IPS-15b (cell line): ENCODE measurements at regions not wholly inside any gene's neighbourhood (a gene's known extent, or its start where the extent isn't known, plus 50 kb on each side); places are given as distances from the start of the nearest gene placed in this dataset.

ENCODE experiments used
- H3K27me3 ChIP-seq: one replicate; pipeline ENCODE4 v1.6.1; 2013; ENCODE audit warnings: low read length; ENCODE audit not compliant: control insufficient read depth, insufficient read depth
- H3K36me3 ChIP-seq: one replicate; pipeline ENCODE4 v1.6.1; 2013; ENCODE audit warnings: low read length; ENCODE audit not compliant: control insufficient read depth, insufficient read depth
- H3K4me1 ChIP-seq: one replicate; pipeline ENCODE4 v1.6.1; 2013; ENCODE audit warnings: mild to moderate bottlenecking, low read length; ENCODE audit not compliant: control insufficient read depth, insufficient read depth
- H3K4me3 ChIP-seq: one replicate; pipeline ENCODE4 v1.5.1; 2013; ENCODE audit warnings: low read depth, low read length
- H3K9ac ChIP-seq: one replicate; pipeline ENCODE4 v1.6.1; 2013; ENCODE audit warnings: low read depth, mild to moderate bottlenecking, low read length
- H3K9me3 ChIP-seq: one replicate; pipeline ENCODE4 v1.6.1; 2013; ENCODE audit warnings: mild to moderate bottlenecking, low read length; ENCODE audit not compliant: control insufficient read depth, insufficient read depth

DNA sequence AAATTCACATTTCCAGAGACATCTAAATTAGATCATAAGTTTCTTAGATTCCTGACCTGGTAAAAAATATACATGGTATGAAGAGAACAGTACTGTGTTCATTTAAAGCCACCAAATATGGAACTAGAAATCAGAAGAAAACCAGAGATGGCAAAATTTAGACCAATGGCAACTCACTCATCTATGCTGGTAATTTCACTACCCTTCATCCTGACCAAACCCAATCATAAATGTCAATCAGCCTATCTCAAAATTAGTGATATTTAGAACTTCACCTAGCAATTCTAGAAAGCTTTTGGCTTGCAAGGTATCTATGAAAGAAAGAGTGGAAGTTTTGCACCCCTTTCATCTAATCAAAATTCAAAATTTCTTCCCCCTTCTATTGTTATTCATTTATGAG lies 107.7 kb downstream of the NIBAN1 start:
- Histone ChIP-seq H3K4me3 (no peak overlapping the region), H3K27me3 (no peaks in the 10 kb centered on the region), H3K4me1 (no peaks in the 10 kb centered on the region), H3K9me3 (no peaks in the 10 kb centered on the region), H3K9ac (no peak overlapping the region), H3K36me3 (no peaks in the 10 kb centered on the region)

DNA sequence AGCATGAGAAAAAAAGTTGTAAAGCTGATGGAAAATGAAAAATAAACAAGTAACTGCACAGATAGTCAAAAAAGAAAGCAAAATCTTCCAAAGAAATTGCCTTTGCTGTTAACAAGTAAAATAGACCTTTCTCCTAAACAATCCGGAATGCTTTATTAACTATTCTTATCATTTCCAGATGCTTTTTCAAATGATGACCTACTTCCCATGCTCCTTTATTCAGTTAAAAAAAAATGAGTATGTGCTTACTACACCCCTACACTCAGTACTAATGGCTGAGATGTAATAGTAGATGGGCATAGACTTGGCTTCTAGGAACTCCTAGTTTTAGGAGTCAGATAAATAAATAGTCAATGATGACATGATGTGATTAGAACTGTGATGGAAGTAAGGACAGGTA lies 108.5 kb downstream of the NIBAN1 start:
- H3K4me3 ChIP-seq: no peak overlapping the region
- no peaks in the 10 kb centered on the region for H3K27me3 ChIP-seq
- no peak overlapping the region for H3K9ac ChIP-seq
- H3K9me3 ChIP-seq: no peaks in the 10 kb centered on the region
- H3K36me3 ChIP-seq: no peaks in the 10 kb centered on the region
- H3K4me1 ChIP-seq: no peaks in the 10 kb centered on the region

DNA sequence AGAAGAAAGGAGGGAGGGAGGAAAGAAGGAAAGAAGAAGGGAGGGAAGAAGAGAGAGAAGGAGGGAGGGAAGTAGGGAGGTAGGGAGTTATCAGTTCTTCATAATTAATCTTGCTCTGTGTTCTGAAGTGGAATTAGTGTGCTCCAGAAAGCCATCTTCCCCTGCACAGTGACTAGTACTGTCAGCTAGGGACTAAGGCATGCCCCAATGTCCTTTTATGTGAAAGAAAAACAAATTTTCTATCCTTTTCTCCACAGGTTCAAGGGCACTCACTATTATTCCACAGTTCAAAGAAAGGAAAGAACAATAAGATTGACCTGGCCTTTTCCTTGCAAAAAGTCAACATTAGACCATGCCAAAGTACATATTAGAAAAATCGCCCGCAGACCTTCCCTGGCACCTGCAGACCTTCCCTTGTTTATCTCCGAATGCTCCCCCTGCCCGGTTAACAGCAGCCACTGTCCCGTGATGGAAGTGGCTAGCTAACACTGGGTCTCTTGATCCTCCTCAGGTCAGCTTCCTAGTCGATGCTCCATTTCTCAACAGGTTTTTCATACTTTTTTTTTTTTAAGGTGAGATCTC lies 107.2 kb upstream of the EDEM3 start:
- Histone ChIP-seq H3K9ac (no peak overlapping the region), H3K4me1 (peaks cover 5% of the 10 kb centered on the region), H3K27me3 (no peaks in the 10 kb centered on the region), H3K36me3 (no peaks in the 10 kb centered on the region), H3K9me3 (no peaks in the 10 kb centered on the region), H3K4me3 (no peak overlapping the region)

DNA sequence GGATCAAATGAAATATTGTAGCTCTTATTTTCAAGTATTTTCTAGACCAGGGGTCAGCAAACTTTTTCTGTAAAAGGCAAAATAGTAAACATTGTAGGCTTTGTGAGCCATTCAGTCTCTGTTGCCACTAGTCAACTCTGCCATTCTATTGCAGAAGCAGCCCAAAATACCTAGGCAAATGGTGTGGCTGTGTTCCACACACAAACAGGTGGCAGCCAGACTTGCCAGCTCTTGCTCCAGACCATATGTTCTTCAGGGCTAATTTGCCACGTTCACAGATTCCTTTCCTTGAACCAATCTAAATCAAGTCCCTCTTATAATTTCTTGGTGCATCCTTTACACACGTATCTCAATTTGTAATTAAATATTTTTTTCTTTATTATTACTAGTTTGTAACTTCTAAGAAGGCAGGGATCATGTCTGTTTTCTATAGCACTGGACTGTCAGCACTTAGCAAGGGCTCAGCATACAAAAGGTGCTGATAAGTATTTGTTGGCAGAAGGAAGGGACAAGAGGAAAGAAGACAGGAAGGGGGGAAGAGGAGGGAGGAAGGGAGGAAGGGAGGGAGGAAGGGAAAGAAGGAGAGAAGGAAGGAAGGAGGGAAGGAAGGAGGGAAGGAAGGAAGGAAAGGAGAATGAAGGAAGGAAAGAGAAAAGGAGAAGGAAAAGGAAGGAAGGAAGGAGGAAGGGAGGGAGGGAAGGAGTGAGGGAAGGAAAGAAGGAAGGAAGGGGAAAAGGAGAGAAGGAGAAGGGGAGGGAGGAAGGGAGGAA lies 106.5 kb upstream of the EDEM3 start:
- Histone ChIP-seq H3K4me1 (peaks cover 5% of the 10 kb centered on the region), H3K27me3 (no peaks in the 10 kb centered on the region), H3K9me3 (no peaks in the 10 kb centered on the region), H3K36me3 (no peaks in the 10 kb centered on the region), H3K9ac (no peak overlapping the region), H3K4me3 (no peak overlapping the region)

DNA sequence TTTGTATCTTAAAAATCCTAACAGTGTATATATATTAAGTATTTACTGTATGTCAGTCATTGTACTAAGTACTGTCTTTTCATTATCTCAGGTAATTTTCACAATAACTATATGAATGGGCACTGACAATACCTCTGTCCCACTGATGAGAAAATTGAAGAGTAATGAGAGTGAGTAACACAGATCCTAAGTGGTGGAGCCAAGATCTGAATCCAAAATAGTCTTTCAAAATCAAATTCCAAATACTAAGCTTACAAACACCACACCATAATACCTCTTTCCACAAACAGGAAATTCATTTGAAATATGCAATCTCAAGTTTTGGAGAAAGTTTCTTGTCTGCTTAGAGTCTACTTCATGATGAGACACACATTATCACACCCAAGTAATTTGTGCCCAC lies 105.9 kb upstream of the EDEM3 start:
- H3K4me1 ChIP-seq: peaks cover 5% of the 10 kb centered on the region
- H3K36me3 ChIP-seq: no peaks in the 10 kb centered on the region
- no peak overlapping the region for H3K4me3 ChIP-seq
- no peak overlapping the region for H3K9ac ChIP-seq
- H3K9me3 ChIP-seq: no peaks in the 10 kb centered on the region
- H3K27me3 ChIP-seq: no peaks in the 10 kb centered on the region

DNA sequence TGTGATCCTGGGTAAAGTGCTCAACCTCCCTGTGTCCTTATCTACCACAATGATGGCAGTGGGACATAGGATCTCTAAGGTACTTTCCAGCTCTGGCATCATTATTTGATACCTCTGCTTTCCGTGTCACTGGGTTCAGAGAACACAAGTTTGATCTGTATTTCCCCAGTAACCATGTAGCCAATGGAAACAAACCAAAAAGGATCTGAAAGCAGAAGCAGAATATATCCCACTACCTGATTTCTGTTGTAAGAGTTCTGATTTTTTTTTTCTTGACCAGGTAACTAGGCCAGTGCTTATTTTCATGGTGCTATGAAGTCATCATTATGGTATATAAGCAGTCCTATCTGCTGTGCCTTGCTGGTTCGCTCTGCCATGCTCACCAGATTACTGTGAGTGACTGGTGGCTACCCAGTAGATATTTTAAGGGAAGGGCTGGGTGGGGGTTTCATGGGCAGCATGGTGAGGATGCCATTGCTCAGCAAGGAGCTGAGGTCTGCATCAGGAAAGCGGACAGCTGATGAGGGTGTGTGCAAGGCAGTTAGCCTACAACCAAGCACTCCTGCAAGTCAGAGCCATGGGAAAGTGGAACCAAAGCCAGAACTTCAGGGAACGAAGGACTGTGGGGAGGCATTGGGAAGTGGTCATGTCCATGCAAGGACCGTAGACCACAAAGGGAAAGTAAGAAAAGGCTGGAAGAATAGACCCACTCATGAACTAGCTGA lies 104.9 kb upstream of the EDEM3 start:
- H3K4me3 ChIP-seq: no peak overlapping the region
- H3K9ac ChIP-seq: no peak overlapping the region
- H3K27me3 ChIP-seq: no peaks in the 10 kb centered on the region
- H3K4me1 ChIP-seq: peaks cover 5% of the 10 kb centered on the region
- no peaks in the 10 kb centered on the region for H3K9me3 ChIP-seq
- no peaks in the 10 kb centered on the region for H3K36me3 ChIP-seq

DNA sequence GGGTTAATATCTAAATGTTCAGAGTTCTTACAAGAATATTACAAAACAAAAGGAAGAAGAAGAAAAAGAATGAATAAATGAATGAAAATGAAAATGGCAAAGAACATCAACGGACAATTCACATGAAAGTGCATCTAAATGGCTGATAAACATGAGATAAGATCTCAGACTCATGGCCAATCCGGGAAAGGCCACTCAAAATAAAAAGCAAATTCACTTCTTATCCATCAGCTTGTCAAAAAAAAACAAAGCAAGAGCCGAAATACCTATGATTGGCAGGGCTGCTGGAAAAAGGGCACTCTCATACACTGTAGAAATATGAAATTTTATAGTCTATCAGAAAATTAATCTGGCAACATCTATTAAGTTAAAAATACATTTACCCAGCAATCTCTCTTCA lies 103.6 kb upstream of the EDEM3 start:
- Histone ChIP-seq H3K9me3 (no peaks in the 10 kb centered on the region), H3K27me3 (no peaks in the 10 kb centered on the region), H3K36me3 (no peaks in the 10 kb centered on the region), H3K4me1 (peaks cover 8% of the 10 kb centered on the region), H3K9ac (no peak overlapping the region), H3K4me3 (no peak overlapping the region)

DNA sequence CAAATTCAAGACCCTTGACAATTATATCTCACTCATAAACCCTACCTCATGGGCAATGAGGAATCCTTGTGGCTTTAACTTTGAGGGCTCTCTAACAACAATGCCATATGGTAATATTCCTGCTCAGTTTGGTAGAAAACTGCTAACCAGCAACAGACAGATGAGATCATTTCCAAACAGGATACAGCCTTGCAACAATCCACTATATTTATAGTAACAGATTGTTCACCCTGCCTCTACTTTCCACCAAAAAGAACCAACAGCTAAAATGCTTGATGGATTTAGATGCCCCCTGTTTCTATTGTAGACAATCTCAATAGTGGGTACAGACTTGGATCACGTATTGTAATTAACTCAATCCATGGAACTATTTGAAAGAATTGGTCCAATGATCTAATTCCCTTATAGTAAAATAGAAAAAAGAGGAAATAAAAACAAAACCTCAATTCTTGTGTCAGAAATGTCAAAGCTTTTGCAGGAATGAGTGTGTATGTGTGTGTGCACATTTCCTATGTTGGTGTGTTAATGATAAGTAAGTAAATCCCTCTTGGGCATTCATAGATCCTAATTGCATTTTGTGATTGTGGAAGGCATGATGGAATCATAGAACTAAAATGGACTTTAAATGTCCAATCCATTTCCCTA lies 100.0 kb upstream of the EDEM3 start:
- no peaks in the 10 kb centered on the region for H3K27me3 ChIP-seq
- no peaks in the 10 kb centered on the region for H3K9me3 ChIP-seq
- H3K4me3 ChIP-seq: no peak overlapping the region
- H3K36me3 ChIP-seq: no peaks in the 10 kb centered on the region
- H3K9ac ChIP-seq: no peak overlapping the region
- peaks cover 3% of the 10 kb centered on the region for H3K4me1 ChIP-seq

DNA sequence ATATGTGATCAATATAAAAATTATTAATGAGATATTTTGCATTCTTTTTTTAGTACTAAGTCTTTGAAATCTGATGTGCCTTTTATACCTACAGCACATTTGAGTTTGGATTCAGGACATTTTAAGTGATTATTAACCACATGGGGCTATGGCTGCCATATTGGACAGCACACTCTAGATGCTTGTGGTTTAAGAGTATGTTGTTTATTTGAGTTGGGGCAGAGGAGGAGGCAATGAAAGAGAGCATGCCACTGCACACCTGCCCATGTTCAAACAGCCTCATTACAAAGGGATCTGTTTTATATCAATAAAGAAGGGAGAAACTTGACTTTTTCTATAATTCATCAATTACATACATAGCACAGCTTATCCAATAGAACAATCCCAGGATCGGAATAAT lies 99.4 kb upstream of the EDEM3 start:
- no peaks in the 10 kb centered on the region for H3K9me3 ChIP-seq
- H3K9ac ChIP-seq: no peak overlapping the region
- H3K36me3 ChIP-seq: no peaks in the 10 kb centered on the region
- no peaks in the 10 kb centered on the region for H3K27me3 ChIP-seq
- H3K4me1 ChIP-seq: peaks cover 3% of the 10 kb centered on the region
- H3K4me3 ChIP-seq: no peak overlapping the region

DNA sequence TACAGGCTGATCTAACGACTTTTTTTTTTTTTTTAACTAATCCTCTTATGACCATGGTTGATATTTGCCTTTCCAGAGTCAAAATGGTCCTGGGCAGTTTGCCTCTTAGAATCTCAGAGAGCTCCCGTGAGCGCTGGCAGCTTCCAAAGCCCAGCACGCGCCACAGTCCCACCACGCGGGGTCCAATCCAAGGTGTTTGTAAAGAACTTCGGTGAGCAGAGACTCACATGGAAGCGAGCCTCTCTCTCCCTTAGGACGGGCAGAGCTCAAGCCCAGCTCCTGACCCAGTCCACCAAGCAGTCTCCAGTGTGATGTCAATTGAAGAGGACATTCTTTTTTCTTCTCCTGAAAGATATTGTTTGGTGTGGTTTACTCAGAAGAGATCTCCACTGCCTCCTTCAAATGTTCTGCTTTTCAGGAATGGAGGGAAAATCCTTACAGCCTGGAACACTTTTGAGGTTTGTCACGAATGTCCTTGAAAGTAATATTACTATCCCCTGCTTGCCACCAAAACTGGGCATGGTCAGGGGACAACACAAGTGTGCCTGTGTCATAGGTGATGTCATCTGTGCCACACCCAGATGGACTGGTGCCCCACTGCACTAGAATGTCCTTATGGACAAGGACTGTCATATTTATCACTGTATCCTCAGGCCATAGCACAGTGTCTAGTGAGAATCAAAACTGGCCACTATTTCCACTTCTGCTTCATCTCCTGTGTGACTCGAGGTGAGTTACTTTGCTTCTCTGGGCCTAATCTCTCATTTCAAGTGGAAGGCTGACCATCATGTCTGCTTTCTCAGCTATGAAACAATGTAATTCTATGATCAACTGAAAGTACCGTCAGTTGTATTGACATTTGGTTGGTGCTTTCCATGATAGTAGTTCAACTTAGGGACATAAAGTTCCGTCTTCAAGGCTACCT lies 97.4 kb upstream of the EDEM3 start:
- no peaks in the 10 kb centered on the region for H3K9me3 ChIP-seq
- H3K27me3 ChIP-seq: no peaks in the 10 kb centered on the region
- H3K9ac ChIP-seq: no peak overlapping the region

More for the DNA sequence above, 97.4 kb upstream of the EDEM3 start:
- H3K4me1 ChIP-seq: peaks cover 3% of the 10 kb centered on the region
- H3K36me3 ChIP-seq: no peaks in the 10 kb centered on the region
- no peak overlapping the region for H3K4me3 ChIP-seq
